HUES48 (cell line): ENCODE measurements at regions not wholly inside any gene's neighbourhood (a gene's known extent, or its start where the extent isn't known, plus 50 kb on each side); places are given as distances from the start of the nearest gene placed in this dataset.

ENCODE experiments used
- H3K27ac ChIP-seq: one replicate; pipeline ENCODE4 v1.7.0; 2013; ENCODE audit warnings: low read depth, low read length, inconsistent platforms
- H3K27me3 ChIP-seq: 2 replicates; pipeline ENCODE4 v1.6.1; 2013; ENCODE audit warnings: mild to moderate bottlenecking, low read length; ENCODE audit not compliant: control insufficient read depth, insufficient read depth
- H3K36me3 ChIP-seq: 2 replicates; pipeline ENCODE4 v1.6.1; 2013; ENCODE audit warnings: low read length; ENCODE audit not compliant: control insufficient read depth, insufficient read depth
- H3K4me1 ChIP-seq: 2 replicates; pipeline ENCODE4 v1.6.1; 2013; ENCODE audit warnings: mild to moderate bottlenecking, low read length; ENCODE audit not compliant: control insufficient read depth, insufficient read depth
- H3K4me3 ChIP-seq: 2 replicates; pipeline ENCODE4 v1.5.1; 2013; ENCODE audit warnings: mild to moderate bottlenecking, low read depth, low read length
- H3K9ac ChIP-seq: 2 replicates; pipeline ENCODE4 v1.6.1; 2013; ENCODE audit warnings: mild to moderate bottlenecking, low read depth, low read length, moderate library complexity
- H3K9me3 ChIP-seq: 2 replicates; pipeline ENCODE4 v1.6.1; 2013; ENCODE audit warnings: low read length; ENCODE audit not compliant: control insufficient read depth, insufficient read depth

GRCh38 chr3:178417736-178418135 lies 118.5 kb upstream of the KCNMB2 start:
- Histone ChIP-seq H3K27me3 (no peaks in the 10 kb centered on the region), H3K36me3 (no peaks in the 10 kb centered on the region), H3K9ac (no peak overlapping the region), H3K4me1 (no peaks in the 10 kb centered on the region), H3K4me3 (no peak overlapping the region), H3K27ac (no peak overlapping the region), H3K9me3 (no peaks in the 10 kb centered on the region)

GRCh38 chr3:178419071-178419470 lies 117.2 kb upstream of the KCNMB2 start:
- Histone ChIP-seq H3K27ac (no peak overlapping the region), H3K4me3 (no peak overlapping the region), H3K36me3 (no peaks in the 10 kb centered on the region), H3K4me1 (no peaks in the 10 kb centered on the region), H3K9ac (no peak overlapping the region), H3K9me3 (no peaks in the 10 kb centered on the region), H3K27me3 (no peaks in the 10 kb centered on the region)

- Histone ChIP-seq H3K27me3 (no peaks in the 10 kb centered on the region), H3K36me3 (no peaks in the 10 kb centered on the region), H3K9ac (no peak overlapping the region), H3K4me3 (no peak overlapping the region), H3K9me3 (no peaks in the 10 kb centered on the region), H3K27ac (no peak overlapping the region), H3K4me1 (no peaks in the 10 kb centered on the region)
Measured at GRCh38 chr3:178420033-178420432, 116.2 kb upstream of the KCNMB2 start.

GRCh38 chr3:178421069-178421468 lies 115.2 kb upstream of the KCNMB2 start:
- Histone ChIP-seq H3K27ac (no peak overlapping the region), H3K27me3 (no peaks in the 10 kb centered on the region)

GRCh38 chr3:178422406-178422805 lies 113.8 kb upstream of the KCNMB2 start:
- no peak overlapping the region for H3K27ac ChIP-seq
- no peak overlapping the region for H3K9ac ChIP-seq
- no peak overlapping the region for H3K4me3 ChIP-seq
- no peaks in the 10 kb centered on the region for H3K9me3 ChIP-seq
- no peaks in the 10 kb centered on the region for H3K27me3 ChIP-seq
- H3K4me1 ChIP-seq, result no peaks in the 10 kb centered on the region
- H3K36me3 ChIP-seq, result no peaks in the 10 kb centered on the region

More at GRCh38 chr3:178421069-178421468, 115.2 kb upstream of the KCNMB2 start:
- Histone ChIP-seq H3K9me3 (no peaks in the 10 kb centered on the region), H3K36me3 (no peaks in the 10 kb centered on the region), H3K4me1 (no peaks in the 10 kb centered on the region), H3K9ac (no peak overlapping the region), H3K4me3 (no peak overlapping the region)

GRCh38 chr3:178428037-178428436 lies 108.2 kb upstream of the KCNMB2 start:
- H3K9me3 ChIP-seq, result no peaks in the 10 kb centered on the region
- H3K9ac ChIP-seq, result no peak overlapping the region
- H3K27me3 ChIP-seq, result no peaks in the 10 kb centered on the region
- no peak overlapping the region for H3K27ac ChIP-seq
- H3K4me3 ChIP-seq, result no peak overlapping the region
- H3K4me1 ChIP-seq, result no peaks in the 10 kb centered on the region
- no peaks in the 10 kb centered on the region for H3K36me3 ChIP-seq

GRCh38 chr3:178434206-178434805 lies 101.9 kb upstream of the KCNMB2 start:
- H3K4me1 ChIP-seq, result no peaks in the 10 kb centered on the region
- no peak overlapping the region for H3K27ac ChIP-seq
- no peaks in the 10 kb centered on the region for H3K36me3 ChIP-seq
- no peak overlapping the region for H3K4me3 ChIP-seq
- no peaks in the 10 kb centered on the region for H3K27me3 ChIP-seq
- no peaks in the 10 kb centered on the region for H3K9me3 ChIP-seq
- H3K9ac ChIP-seq, result no peak overlapping the region

GRCh38 chr3:178435575-178435974 lies 100.7 kb upstream of the KCNMB2 start:
- Histone ChIP-seq H3K36me3 (no peaks in the 10 kb centered on the region), H3K9ac (no peak overlapping the region), H3K27me3 (no peaks in the 10 kb centered on the region), H3K4me1 (no peaks in the 10 kb centered on the region; the same call in 1 of the 2 replicates), H3K4me3 (no peak overlapping the region), H3K27ac (no peak overlapping the region), H3K9me3 (no peaks in the 10 kb centered on the region)

- no peaks in the 10 kb centered on the region for H3K36me3 ChIP-seq
- H3K4me3 ChIP-seq, result no peak overlapping the region
- no peak overlapping the region for H3K27ac ChIP-seq
- no peaks in the 10 kb centered on the region for H3K9me3 ChIP-seq
- no peak overlapping the region for H3K9ac ChIP-seq
- H3K27me3 ChIP-seq, result no peaks in the 10 kb centered on the region
- H3K4me1 ChIP-seq, result no peaks in the 10 kb centered on the region; the same call in 1 of the 2 replicates
Measured at GRCh38 chr3:178436773-178437172, 99.5 kb upstream of the KCNMB2 start.

GRCh38 chr3:178437236-178437635 lies 99.0 kb upstream of the KCNMB2 start:
- Histone ChIP-seq H3K27me3 (no peaks in the 10 kb centered on the region), H3K4me3 (no peak overlapping the region), H3K27ac (no peak overlapping the region), H3K9me3 (no peaks in the 10 kb centered on the region), H3K9ac (no peak overlapping the region), H3K36me3 (no peaks in the 10 kb centered on the region), H3K4me1 (no peaks in the 10 kb centered on the region; the same call in 1 of the 2 replicates)

GRCh38 chr3:178439504-178439903 lies 96.7 kb upstream of the KCNMB2 start:
- Histone ChIP-seq H3K36me3 (no peaks in the 10 kb centered on the region), H3K4me3 (no peak overlapping the region), H3K9me3 (no peaks in the 10 kb centered on the region), H3K27ac (no peak overlapping the region), H3K27me3 (no peaks in the 10 kb centered on the region), H3K4me1 (no peaks in the 10 kb centered on the region; the same call in 1 of the 2 replicates), H3K9ac (no peak overlapping the region)
